ENCODE measurements at regions not wholly inside any gene's neighbourhood (a gene's known extent, or its start where the extent isn't known, plus 50 kb on each side); places are given as distances from the start of the nearest gene placed in this dataset.

- no peak for TF ChIP-seq CTCF (IDR thresholded peaks at IDR 0.05; ENCODE audit: control extremely low read depth, extremely low read depth)
- Histone ChIP-seq H3K4me3 (no peak overlapping the region), H3K9ac (ENCODE audit: insufficient read depth in 1 of 2, low read length in 2 of 2) (no peak overlapping the region), H3K36me3 (ENCODE audit: control insufficient read depth in 4 of 4, insufficient read depth in 4 of 4, low read length in 4 of 4) (no peaks in the 10 kb centered on the region), H3K9me3 (ENCODE audit: control insufficient read depth in 4 of 4, insufficient read depth in 3 of 4, low read length in 3 of 4) (peaks cover 0 to 7% (median 0%) of the 10 kb centered on the region in 4 donors), H3K4me1 (ENCODE audit: control insufficient read depth in 5 of 5, insufficient read depth in 5 of 5, low read length in 5 of 5) (no peaks in the 10 kb centered on the region), H3K27me3 (ENCODE audit: control insufficient read depth in 3 of 3, insufficient read depth in 3 of 3, low read length in 2 of 3) (peaks cover 0 to 12% (median 8%) of the 10 kb centered on the region in 3 donors), H3K27ac (ENCODE audit: low read depth in 1 of 2, low read length in 1 of 2) (no peak overlapping the region)
- DNase-seq (no peak), ATAC-seq (ENCODE audit: insufficient read depth, low FRiP score) (no peak)
- 74 to 86% methylated on average over 7 of the region's 7 CpGs for WGBS, 2 donors
These were observed 305.8 kb upstream of the MKI67 start for GRCh38 chr10:128432011-128432410.

GRCh38 chr10:128432423-128432822 is 306.2 kb upstream of the MKI67 start:
- no peak for TF ChIP-seq CTCF (IDR thresholded peaks at IDR 0.05; ENCODE audit: control extremely low read depth, extremely low read depth)
- Histone ChIP-seq H3K4me1 (ENCODE audit: control insufficient read depth in 5 of 5, insufficient read depth in 5 of 5, low read length in 5 of 5) (no peaks in the 10 kb centered on the region), H3K27ac (ENCODE audit: low read depth in 1 of 2, low read length in 1 of 2) (no peak overlapping the region), H3K4me3 (no peak overlapping the region), H3K27me3 (ENCODE audit: control insufficient read depth in 3 of 3, insufficient read depth in 3 of 3, low read length in 2 of 3) (peaks cover 0 to 12% (median 8%) of the 10 kb centered on the region in 3 donors), H3K9ac (ENCODE audit: insufficient read depth in 1 of 2, low read length in 2 of 2) (no peak overlapping the region), H3K36me3 (ENCODE audit: control insufficient read depth in 4 of 4, insufficient read depth in 4 of 4, low read length in 4 of 4) (no peaks in the 10 kb centered on the region), H3K9me3 (ENCODE audit: control insufficient read depth in 4 of 4, insufficient read depth in 3 of 4, low read length in 3 of 4) (peaks cover 0 to 7% (median 0%) of the 10 kb centered on the region in 4 donors)
- 85 to 91% methylated on average over 6 of the region's 6 CpGs for WGBS, 2 donors
- ATAC-seq (ENCODE audit: insufficient read depth, low FRiP score) (no peak), DNase-seq (no peak)

GRCh38 chr10:128435811-128436210 is 309.6 kb upstream of the MKI67 start:
- no peak overlapping the region for H3K4me3 ChIP-seq
- H3K27ac ChIP-seq (ENCODE audit: low read depth in 1 of 2, low read length in 1 of 2): no peak overlapping the region
- H3K9ac ChIP-seq (ENCODE audit: insufficient read depth in 1 of 2, low read length in 2 of 2): no peak overlapping the region
- ATAC-seq (ENCODE audit: insufficient read depth, low FRiP score): no peak
- WGBS, 2 donors: 53 to 71% methylated on average over 6 of the region's 6 CpGs
- H3K9me3 ChIP-seq (ENCODE audit: control insufficient read depth in 4 of 4, insufficient read depth in 3 of 4, low read length in 3 of 4): peaks cover 0 to 14% (median 0%) of the 10 kb centered on the region in 4 donors
- TF ChIP-seq CTCF (IDR thresholded peaks at IDR 0.05; ENCODE audit: control extremely low read depth, extremely low read depth): no peak
- H3K27me3 ChIP-seq (ENCODE audit: control insufficient read depth in 3 of 3, insufficient read depth in 3 of 3, low read length in 2 of 3): peaks cover 0 to 14% (median 14%) of the 10 kb centered on the region in 3 donors
- H3K4me1 ChIP-seq (ENCODE audit: control insufficient read depth in 5 of 5, insufficient read depth in 5 of 5, low read length in 5 of 5): no peaks in the 10 kb centered on the region
- DNase-seq: no peak
- no peaks in the 10 kb centered on the region for H3K36me3 ChIP-seq (ENCODE audit: control insufficient read depth in 4 of 4, insufficient read depth in 4 of 4, low read length in 4 of 4)

- Histone ChIP-seq H3K4me3 (no peak overlapping the region), H3K9me3 (ENCODE audit: control insufficient read depth in 4 of 4, insufficient read depth in 3 of 4, low read length in 3 of 4) (peaks cover 0 to 13% (median 0%) of the 10 kb centered on the region in 4 donors), H3K27me3 (ENCODE audit: control insufficient read depth in 3 of 3, insufficient read depth in 3 of 3, low read length in 2 of 3) (peaks cover 0 to 14% (median 14%) of the 10 kb centered on the region in 3 donors), H3K27ac (ENCODE audit: low read depth in 1 of 2, low read length in 1 of 2) (no peak overlapping the region), H3K9ac (ENCODE audit: insufficient read depth in 1 of 2, low read length in 2 of 2) (no peak overlapping the region), H3K4me1 (ENCODE audit: control insufficient read depth in 5 of 5, insufficient read depth in 5 of 5, low read length in 5 of 5) (no peaks in the 10 kb centered on the region), H3K36me3 (ENCODE audit: control insufficient read depth in 4 of 4, insufficient read depth in 4 of 4, low read length in 4 of 4) (no peaks in the 10 kb centered on the region)
- DNase-seq (no peak), ATAC-seq (ENCODE audit: insufficient read depth, low FRiP score) (no peak)
- no peak for TF ChIP-seq CTCF (IDR thresholded peaks at IDR 0.05; ENCODE audit: control extremely low read depth, extremely low read depth)
- WGBS, 2 donors: 74 to 75% methylated on average over 13 of the region's 13 CpGs
These were observed 311.6 kb upstream of the MKI67 start for GRCh38 chr10:128437786-128438345.

Measured in lung (tissue), 11 donors.